ENCODE measurements at regions not wholly inside any gene's neighbourhood (a gene's known extent, or its start where the extent isn't known, plus 50 kb on each side); places are given as distances from the start of the nearest gene placed in this dataset.
A peak's percentile ranks its signal among the peaks of the same experiment; 100 is the strongest.

- no peaks in the 10 kb centered on the region for H3K9me3 ChIP-seq
- H3K4me3 ChIP-seq, result no peak overlapping the region
- intact Hi-C loops (cut with DNase I), result no loop called here
- H3K4me1 ChIP-seq, result no peaks in the 10 kb centered on the region
- H3K36me3 ChIP-seq, result no peaks in the 10 kb centered on the region
- TF ChIP-seq CTCF (IDR thresholded peaks at IDR 0.05), result no peak
- no peaks in the 10 kb centered on the region for H3K27me3 ChIP-seq
- no peak for DNase-seq
- ATAC-seq, result no peak
- H3K27ac ChIP-seq, result no peak overlapping the region
Observed at GRCh38 chr5:174916227-174916626, 191.8 kb downstream of the MSX2 start.

- H3K4me3 ChIP-seq, result no peak overlapping the region
- intact Hi-C loops (cut with DNase I), result no loop called here
Observed at GRCh38 chr5:174911118-174911517, 186.7 kb downstream of the MSX2 start.

GRCh38 chr5:174910245-174910737, 185.9 kb downstream of the MSX2 start:
- no peaks in the 10 kb centered on the region for H3K9me3 ChIP-seq
- H3K36me3 ChIP-seq, result no peaks in the 10 kb centered on the region
- H3K27me3 ChIP-seq, result peaks cover 0 to 11% of the 10 kb centered on the region in 2 donors
- intact Hi-C loops (cut with DNase I), result no loop called here
- TF ChIP-seq CTCF (IDR thresholded peaks at IDR 0.05), result peak; percentile 80 to 88
- H3K4me1 ChIP-seq, result no peaks in the 10 kb centered on the region
- H3K27ac ChIP-seq, result no peak overlapping the region
- no peak overlapping the region for H3K4me3 ChIP-seq
- peak; percentile 42 to 86 (median 62) for DNase-seq
- ATAC-seq, result peak; percentile 100

More at GRCh38 chr5:174911118-174911517, 186.7 kb downstream of the MSX2 start:
- DNase-seq (no peak), ATAC-seq (no peak)
- peaks cover 0 to 11% of the 10 kb centered on the region in 2 donors for H3K27me3 ChIP-seq
- H3K9me3 ChIP-seq, result no peaks in the 10 kb centered on the region
- no peak overlapping the region for H3K27ac ChIP-seq
- no peaks in the 10 kb centered on the region for H3K36me3 ChIP-seq
- TF ChIP-seq CTCF (IDR thresholded peaks at IDR 0.05), result no peak
- no peaks in the 10 kb centered on the region for H3K4me1 ChIP-seq

- intact Hi-C loops (cut with DNase I), result no loop called here
- no peak for TF ChIP-seq CTCF (IDR thresholded peaks at IDR 0.05)
- no peak for ATAC-seq
- Histone ChIP-seq H3K9me3 (no peaks in the 10 kb centered on the region), H3K4me1 (no peaks in the 10 kb centered on the region), H3K27me3 (no peaks in the 10 kb centered on the region), H3K4me3 (no peak overlapping the region), H3K27ac (no peak overlapping the region), H3K36me3 (no peaks in the 10 kb centered on the region)
- DNase-seq, result no peak
Observed at GRCh38 chr5:174903172-174903732, 178.9 kb downstream of the MSX2 start.

- intact Hi-C loops (cut with DNase I), result no loop called here
- DNase-seq (no peak), ATAC-seq (no peak)
- H3K4me1 ChIP-seq, result no peaks in the 10 kb centered on the region
- TF ChIP-seq CTCF (IDR thresholded peaks at IDR 0.05), result no peak
- no peak overlapping the region for H3K4me3 ChIP-seq
- H3K9me3 ChIP-seq, result no peaks in the 10 kb centered on the region
- H3K36me3 ChIP-seq, result no peaks in the 10 kb centered on the region
- H3K27me3 ChIP-seq, result no peaks in the 10 kb centered on the region
- no peak overlapping the region for H3K27ac ChIP-seq
Observed at GRCh38 chr5:174901336-174901735, 177.0 kb downstream of the MSX2 start.
